Heart left ventricle (tissue), 16 donors: ENCODE measurements at regions not wholly inside any gene's neighbourhood (a gene's known extent, or its start where the extent isn't known, plus 50 kb on each side); places are given as distances from the start of the nearest gene placed in this dataset.
A peak's percentile ranks its signal among the peaks of the same experiment; 100 is the strongest.

Experiments used
- ATAC-seq, 4 donors: fragments of 200-7000 bp; cut with Tn5 transposase; one replicate each; pipeline ENCODE4 v1.9.1; 2020 to 2022; ENCODE audit warnings: moderate library complexity in 4 of 4, mild to moderate bottlenecking in 3 of 4, moderate number of reproducible peaks in 1 of 4
- DNase-seq, 5 donors: peaks; one replicate each; pipeline ENCODE4 v3.0.0-alpha.2; 2020
- H3K27ac ChIP-seq, 12 donors: fragments of 200-600 bp; sonication (generic) in 4 of 12; one replicate each; pipeline versions ENCODE4 v1.5.0 to v1.8.0; 2016 to 2022; ENCODE audit warnings: mild to moderate bottlenecking in 2 of 12
- H3K27me3 ChIP-seq, 9 donors: fragments of 200-600 bp; sonication (generic) in 2 of 9; one replicate each; pipeline versions ENCODE4 v1.5.1 to v1.8.0; 2016 to 2022; ENCODE audit warnings: mild to moderate bottlenecking in 3 of 9
- H3K36me3 ChIP-seq, 9 donors: fragments of 200-600 bp; sonication (generic) in 2 of 9; one replicate each; pipeline versions ENCODE4 v1.5.0 to v1.8.0; 2018 to 2022; ENCODE audit warnings: mild to moderate bottlenecking in 2 of 9
- H3K4me1 ChIP-seq, 12 donors: fragments of 200-600 bp; sonication (generic) in 4 of 12; one replicate each; pipeline versions ENCODE4 v1.5.0 to v1.8.0; 2016 to 2022; ENCODE audit warnings: mild to moderate bottlenecking in 3 of 12
- H3K4me3 ChIP-seq, 12 donors: fragments of 200-600 bp; sonication (generic) in 4 of 12; one replicate each; pipeline versions ENCODE4 v1.5.0 to v1.8.0; 2017 to 2022; ENCODE audit warnings: mild to moderate bottlenecking in 9 of 12, moderate library complexity in 4 of 12
- H3K9me3 ChIP-seq, 12 donors: fragments of 200-600 bp; sonication (generic) in 4 of 12; one replicate each; pipeline versions ENCODE4 v1.5.0 to v1.8.0; 2016 to 2022; ENCODE audit warnings: mild to moderate bottlenecking in 1 of 12
- CTCF ChIP-seq, 12 donors: fragments of 200-600 bp; sonication (generic) in 4 of 12; IDR thresholded peaks; one replicate each; pipeline versions ENCODE4 v1.5.0 to v1.8.0; 2018 to 2022; ENCODE audit warnings: antibody characterized with exemption in 12 of 12, mild to moderate bottlenecking in 5 of 12
- POLR2A ChIP-seq, 2 donors: fragments of 450-650 bp; IDR thresholded peaks; one replicate each; pipeline ENCODE4 v1.6.1; 2017; ENCODE audit warnings: antibody characterized with exemption in 2 of 2, mild to moderate bottlenecking in 2 of 2, moderate library complexity in 2 of 2
- WGBS, 4 donors: extraction: QIAGEN DNeasy Blood & Tissue Kit in 2 of 4; methylation state at CpG; one replicate each; pipeline versions ENCODE4 v1.1.5 to v1.1.7; 2013 to 2018; 5-methylcytosine and 5-hydroxymethylcytosine counted together
- intact Hi-C, 10 donors: fragments of 100-400 bp; cut with DNase I; formaldehyde crosslinking; loops; one replicate each; pipeline versions ENCODE4 v1.11.1 to v1.14.2; 2022
- donor health status: ischemic (EF 13 %, LVEDD 7.1; RV severe dilation, severe dysfunction).
- donor health status: healthy with polysubstance abuse.
- donor health status: DM: no; HTN: yes; CAD: no.
- donor health status: DM: no; HTN: no; CAD: no.
- donor health status: ischemic (EF 25% LVEDD 6.9; RV normal size, moderate dysfunction).
- donor health status: ischemic (EF 25% LVEDD 5.7; RV mildly dilated, moderate dysfunction).
- donor health status: healthy.
- donor health status: DM: yes; HTN: yes; CAD: no.
- donor health status: ischemic (EF 35%, LVEDD 5.7; RV mildly dilated, moderate dysfunction).
- donor health status: nonischemic (EF 11% LVEDD 7.7; RV severe dilation, severe dysfunction).
- donor health status: DM: yes; HTN: yes; CAD: no.
- donor health status: PGD.
- donor health status: ischemic (EF 29% LVEDD 5.4; RV normal size, mild dysfunction).
- donor health status: nonischemic (EF 23%, LVEDD 6.1; RV moderate dilation, normal function).

GRCh38 chr6:138654715-138655634 is 118.6 kb upstream of the CCDC28A start:
- H3K9me3 ChIP-seq: no peaks in the 10 kb centered on the region
- ATAC-seq (peak in 2 of 4 donors; percentile 54 to 72), DNase-seq (no peak)
- no peaks in the 10 kb centered on the region for H3K36me3 ChIP-seq
- no peaks in the 10 kb centered on the region for H3K27me3 ChIP-seq
- H3K4me3 ChIP-seq: no peak overlapping the region
- intact Hi-C loops: no loop called here
- 64 to 76% (median 73%) methylated on average over 6 of the region's 6 CpGs for WGBS, 4 donors
- H3K4me1 ChIP-seq: peaks cover 0 to 17% (median 1%) of the 10 kb centered on the region in 12 donors
- TF ChIP-seq POLR2A (IDR thresholded peaks at IDR 0.05): no peak
- H3K27ac ChIP-seq: peak overlapping the region in 1 of 12 donors; percentile 34

GRCh38 chr6:138655828-138656227 is 117.7 kb upstream of the CCDC28A start:
- TF ChIP-seq POLR2A (IDR thresholded peaks at IDR 0.05) (no peak), CTCF (IDR thresholded peaks at IDR 0.05) (no peak)
- no peak for ATAC-seq
- intact Hi-C loops: no loop called here

GRCh38 chr6:138656364-138657064 is 117.1 kb upstream of the CCDC28A start:
- ATAC-seq (no peak), DNase-seq (no peak)
- Histone ChIP-seq H3K4me1 (peaks cover 0 to 17% (median 1%) of the 10 kb centered on the region in 12 donors), H3K4me3 (no peak overlapping the region), H3K36me3 (no peaks in the 10 kb centered on the region), H3K27ac (no peak overlapping the region), H3K9me3 (no peaks in the 10 kb centered on the region), H3K27me3 (no peaks in the 10 kb centered on the region)
- intact Hi-C loops: no loop called here
- 82 to 90% (median 86%) methylated on average over 7 of the region's 7 CpGs for WGBS, 4 donors
- TF ChIP-seq POLR2A (IDR thresholded peaks at IDR 0.05) (no peak), CTCF (IDR thresholded peaks at IDR 0.05) (no peak)

More at GRCh38 chr6:138655828-138656227, 117.7 kb upstream of the CCDC28A start:
- Histone ChIP-seq H3K4me1 (peaks cover 0 to 17% (median 1%) of the 10 kb centered on the region in 12 donors), H3K27ac (no peak overlapping the region), H3K27me3 (no peaks in the 10 kb centered on the region), H3K36me3 (no peaks in the 10 kb centered on the region), H3K9me3 (no peaks in the 10 kb centered on the region), H3K4me3 (no peak overlapping the region)
- WGBS, 4 donors: 77 to 86% (median 86%) methylated on average over 6 of the region's 6 CpGs
- DNase-seq: no peak

- Histone ChIP-seq H3K27ac (no peak overlapping the region), H3K4me3 (no peak overlapping the region), H3K36me3 (no peaks in the 10 kb centered on the region), H3K27me3 (no peaks in the 10 kb centered on the region), H3K4me1 (peaks cover 0 to 17% (median 1%) of the 10 kb centered on the region in 12 donors), H3K9me3 (no peaks in the 10 kb centered on the region)
- 54 to 68% (median 55%) methylated on average over 2 of the region's 2 CpGs for WGBS, 4 donors
- intact Hi-C loops: no loop called here
- ATAC-seq (no peak), DNase-seq (no peak)
- no peak for TF ChIP-seq POLR2A (IDR thresholded peaks at IDR 0.05)
- TF ChIP-seq CTCF (IDR thresholded peaks at IDR 0.05): no peak
These were observed 116.5 kb upstream of the CCDC28A start for GRCh38 chr6:138657065-138657425.
